Left lung (tissue), 4 donors: ENCODE measurements at regions not wholly inside any gene's neighbourhood (a gene's known extent, or its start where the extent isn't known, plus 50 kb on each side); places are given as distances from the start of the nearest gene placed in this dataset.

ENCODE experiments used
- ATAC-seq: fragments of 200-7000 bp; cut with Tn5 transposase; one replicate; pipeline ENCODE4 v1.9.1; 2020; ENCODE audit warnings: moderate library complexity
- DNase-seq, 4 donors: peaks; one replicate each; pipeline ENCODE4 v3.0.0-alpha.2; 2013 to 2020
- H3K27ac ChIP-seq, 2 donors: fragments of 200-600 bp; sonication (generic) in 1 of 2; one replicate each; pipeline versions ENCODE4 v1.5.0 to v1.8.0; 2020 to 2021
- H3K27me3 ChIP-seq, 2 donors: fragments of 200-600 bp; sonication (generic) in 1 of 2; one replicate each; pipeline versions ENCODE4 v1.5.0 to v1.8.0; 2020 to 2021
- H3K36me3 ChIP-seq, 2 donors: fragments of 200-600 bp; sonication (generic) in 1 of 2; one replicate each; pipeline versions ENCODE4 v1.5.0 to v1.8.0; 2020 to 2021
- H3K4me1 ChIP-seq, 2 donors: fragments of 200-600 bp; one replicate each; pipeline ENCODE4 v1.8.0; 2021
- H3K4me3 ChIP-seq, 2 donors: fragments of 200-600 bp; sonication (generic) in 1 of 2; one replicate each; pipeline versions ENCODE4 v1.5.0 to v1.8.0; 2020 to 2021; ENCODE audit warnings: mild to moderate bottlenecking in 1 of 2
- H3K9me3 ChIP-seq, 2 donors: fragments of 200-600 bp; sonication (generic) in 1 of 2; one replicate each; pipeline versions ENCODE4 v1.5.0 to v1.8.0; 2020 to 2021
- intact Hi-C, 2 donors: fragments of 100-400 bp; cut with DNase I; formaldehyde crosslinking; loops; one replicate each; pipeline versions ENCODE4 v1.11.2 to v1.14.2; 2022
- TF ChIP-seq, protein P1 (sequence below), 2 donors: fragments of 200-600 bp; sonication (generic) in 1 of 2; IDR thresholded peaks; one replicate each; pipeline versions ENCODE4 v1.5.0 to v1.8.0; 2021; ENCODE audit warnings: antibody characterized with exemption in 2 of 2
- donor health status: DM: no; HTN: yes; CAD: no.
- donor health status: DM: no; HTN: no; CAD: no.

DNA sequence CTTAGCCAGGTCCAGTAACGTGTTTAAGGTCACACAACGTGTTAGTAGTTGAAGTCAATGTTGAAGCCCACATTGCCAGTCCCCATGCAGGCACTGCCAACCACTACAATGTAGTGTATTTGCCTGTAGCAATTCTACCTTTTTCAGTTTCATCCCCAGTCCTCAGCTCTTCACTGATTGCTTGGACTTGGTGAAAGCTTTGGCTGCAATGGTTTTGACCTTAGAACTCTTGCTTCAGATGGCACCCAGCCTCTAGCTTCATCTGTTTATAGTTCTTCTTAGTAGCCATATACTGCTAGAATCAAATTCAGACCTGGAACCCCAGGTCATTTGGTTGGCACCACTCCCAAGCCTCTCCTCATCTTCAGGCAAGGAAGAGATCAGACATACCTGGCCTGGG, 345.4 kb upstream of the SEMA6D start:
- no peak overlapping the region for H3K27ac ChIP-seq
- DNase-seq (no peak), ATAC-seq (no peak)
- no peaks in the 10 kb centered on the region for H3K9me3 ChIP-seq
- no peaks in the 10 kb centered on the region for H3K27me3 ChIP-seq
- TF ChIP-seq, protein P1, sequence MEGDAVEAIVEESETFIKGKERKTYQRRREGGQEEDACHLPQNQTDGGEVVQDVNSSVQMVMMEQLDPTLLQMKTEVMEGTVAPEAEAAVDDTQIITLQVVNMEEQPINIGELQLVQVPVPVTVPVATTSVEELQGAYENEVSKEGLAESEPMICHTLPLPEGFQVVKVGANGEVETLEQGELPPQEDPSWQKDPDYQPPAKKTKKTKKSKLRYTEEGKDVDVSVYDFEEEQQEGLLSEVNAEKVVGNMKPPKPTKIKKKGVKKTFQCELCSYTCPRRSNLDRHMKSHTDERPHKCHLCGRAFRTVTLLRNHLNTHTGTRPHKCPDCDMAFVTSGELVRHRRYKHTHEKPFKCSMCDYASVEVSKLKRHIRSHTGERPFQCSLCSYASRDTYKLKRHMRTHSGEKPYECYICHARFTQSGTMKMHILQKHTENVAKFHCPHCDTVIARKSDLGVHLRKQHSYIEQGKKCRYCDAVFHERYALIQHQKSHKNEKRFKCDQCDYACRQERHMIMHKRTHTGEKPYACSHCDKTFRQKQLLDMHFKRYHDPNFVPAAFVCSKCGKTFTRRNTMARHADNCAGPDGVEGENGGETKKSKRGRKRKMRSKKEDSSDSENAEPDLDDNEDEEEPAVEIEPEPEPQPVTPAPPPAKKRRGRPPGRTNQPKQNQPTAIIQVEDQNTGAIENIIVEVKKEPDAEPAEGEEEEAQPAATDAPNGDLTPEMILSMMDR (IDR thresholded peaks at IDR 0.05) = no peak
- H3K4me1 ChIP-seq = no peaks in the 10 kb centered on the region
- intact Hi-C loops = no loop called here
- no peak overlapping the region for H3K4me3 ChIP-seq
- H3K36me3 ChIP-seq = no peaks in the 10 kb centered on the region

DNA sequence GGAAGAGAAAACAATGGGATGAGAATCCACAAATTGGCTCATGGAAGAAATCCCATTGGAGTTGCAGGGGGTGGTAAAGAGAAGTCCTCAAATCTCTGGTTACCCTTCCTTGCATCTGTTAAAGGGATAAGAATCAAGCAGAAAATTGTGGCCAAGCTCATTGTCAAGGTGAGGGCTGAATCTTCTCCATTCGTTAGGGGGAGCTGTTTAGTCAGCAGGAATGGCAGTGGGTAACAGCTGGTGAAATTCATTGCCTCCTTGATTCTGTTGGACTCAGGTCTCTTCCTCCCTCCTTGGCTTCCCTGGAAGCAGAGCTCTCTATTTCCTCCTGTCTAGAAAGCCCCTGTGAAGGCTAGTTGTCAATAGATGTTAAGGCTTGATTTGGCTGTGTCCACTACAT, 343.1 kb upstream of the SEMA6D start:
- Histone ChIP-seq H3K27ac (no peak overlapping the region), H3K4me3 (no peak overlapping the region), H3K9me3 (no peaks in the 10 kb centered on the region), H3K36me3 (no peaks in the 10 kb centered on the region), H3K27me3 (no peaks in the 10 kb centered on the region), H3K4me1 (no peaks in the 10 kb centered on the region)
- TF ChIP-seq, protein P1 (IDR thresholded peaks at IDR 0.05) = no peak
- DNase-seq = no peak
- no peak for ATAC-seq
- intact Hi-C loops = no loop called here

DNA sequence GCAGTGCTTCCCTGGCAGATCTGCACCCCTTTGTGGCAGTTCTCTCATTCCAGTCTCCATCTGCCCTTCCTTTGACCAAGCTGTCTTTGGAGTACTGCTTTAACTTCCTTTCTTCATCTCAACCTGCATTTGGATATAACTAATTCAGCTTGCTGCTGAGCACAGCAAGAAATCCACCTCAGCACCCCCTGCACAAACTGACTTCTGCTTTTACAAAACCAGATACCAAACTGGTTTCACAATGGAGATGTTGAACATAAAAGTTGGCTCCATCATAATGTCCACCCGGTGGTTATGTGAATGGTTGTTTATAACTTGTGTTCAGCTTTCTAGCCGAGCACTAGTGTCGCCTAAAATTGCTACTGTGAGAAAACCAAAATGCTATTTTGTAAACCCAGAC, 341.1 kb upstream of the SEMA6D start:
- intact Hi-C loops = no loop called here
- Histone ChIP-seq H3K4me3 (no peak overlapping the region), H3K4me1 (no peaks in the 10 kb centered on the region), H3K36me3 (no peaks in the 10 kb centered on the region), H3K27ac (no peak overlapping the region), H3K27me3 (no peaks in the 10 kb centered on the region), H3K9me3 (no peaks in the 10 kb centered on the region)
- DNase-seq (no peak), ATAC-seq (no peak)
- TF ChIP-seq, protein P1 (IDR thresholded peaks at IDR 0.05) = no peak

DNA sequence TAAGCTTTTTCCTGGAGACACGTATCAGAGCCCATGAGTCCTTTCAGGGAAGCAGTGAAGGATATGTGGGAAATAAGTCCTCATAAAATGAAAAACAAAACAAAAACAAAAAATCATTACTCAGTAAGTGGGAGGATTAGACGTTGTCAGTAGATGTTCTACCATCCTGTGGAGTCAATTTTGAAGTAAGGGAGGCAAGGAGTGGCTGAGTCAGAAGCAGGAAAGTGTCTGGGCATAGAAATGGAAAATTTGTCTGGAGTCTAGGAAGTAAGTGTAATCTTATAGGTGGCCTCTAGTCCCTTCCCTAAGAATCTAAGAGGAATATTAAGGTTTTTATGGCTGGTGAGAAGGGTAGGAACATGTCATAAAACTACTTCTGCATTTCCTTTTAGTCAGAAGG, 339.8 kb upstream of the SEMA6D start:
- Histone ChIP-seq H3K9me3 (no peaks in the 10 kb centered on the region), H3K27ac (no peak overlapping the region)
- intact Hi-C loops = no loop called here

DNA sequence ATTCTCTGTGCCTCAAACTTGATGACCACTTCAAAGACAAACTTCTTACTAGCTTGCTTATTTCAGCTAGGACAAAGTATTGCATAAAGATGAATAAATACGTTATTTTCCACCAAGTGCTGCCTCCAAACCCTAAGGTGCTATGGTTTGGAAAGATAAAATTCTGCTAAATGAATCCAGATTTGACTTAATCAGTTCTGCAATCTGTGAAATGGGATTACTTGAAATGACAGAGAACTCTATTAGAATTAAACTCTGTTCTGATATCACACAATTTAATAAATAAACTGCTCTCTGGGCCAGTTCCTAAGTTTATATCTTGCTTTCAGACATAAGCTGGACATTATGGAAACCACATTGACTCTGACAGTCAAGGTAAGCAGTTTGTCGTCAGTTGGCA, 338.8 kb upstream of the SEMA6D start:
- H3K36me3 ChIP-seq = no peaks in the 10 kb centered on the region
- intact Hi-C loops = no loop called here

More for the DNA sequence above, 339.8 kb upstream of the SEMA6D start:
- no peaks in the 10 kb centered on the region for H3K36me3 ChIP-seq
- DNase-seq = no peak
- TF ChIP-seq, protein P1 (IDR thresholded peaks at IDR 0.05) = no peak
- no peaks in the 10 kb centered on the region for H3K4me1 ChIP-seq
- no peaks in the 10 kb centered on the region for H3K27me3 ChIP-seq
- no peak for ATAC-seq
- no peak overlapping the region for H3K4me3 ChIP-seq

More for the DNA sequence above, 338.8 kb upstream of the SEMA6D start:
- H3K27me3 ChIP-seq = no peaks in the 10 kb centered on the region
- H3K4me3 ChIP-seq = no peak overlapping the region
- TF ChIP-seq, protein P1 (IDR thresholded peaks at IDR 0.05) = no peak
- H3K9me3 ChIP-seq = no peaks in the 10 kb centered on the region
- DNase-seq = no peak
- ATAC-seq = no peak
- no peaks in the 10 kb centered on the region for H3K4me1 ChIP-seq
- no peak overlapping the region for H3K27ac ChIP-seq
